ENCODE measurements at regions not wholly inside any gene's neighbourhood (a gene's known extent, or its start where the extent isn't known, plus 50 kb on each side); places are given as distances from the start of the nearest gene placed in this dataset.

- Histone ChIP-seq H3K4me1 (no peaks in the 10 kb centered on the region), H3K36me3 (no peaks in the 10 kb centered on the region), H3K4me3 (no peak overlapping the region), H3K27ac (no peak overlapping the region), H3K27me3 (no peaks in the 10 kb centered on the region), H3K9me3 (peaks cover 0 to 9% (median 0%) of the 10 kb centered on the region in 3 donors)
- no peak for TF ChIP-seq EP300 (IDR thresholded peaks at IDR 0.05)
- no peak for TF ChIP-seq CTCF (IDR thresholded peaks at IDR 0.05)
- TF ChIP-seq POLR2A (IDR thresholded peaks at IDR 0.05), result no peak
- TF ChIP-seq POLR2AphosphoS5 (IDR thresholded peaks at IDR 0.05), result no peak
- ATAC-seq, result no peak
These were observed 326.0 kb upstream of the ONECUT1 start for GRCh38 chr15:53116169-53116568.

- no peak for TF ChIP-seq POLR2A (IDR thresholded peaks at IDR 0.05)
- TF ChIP-seq POLR2AphosphoS5 (IDR thresholded peaks at IDR 0.05), result no peak
- no peak for TF ChIP-seq EP300 (IDR thresholded peaks at IDR 0.05)
- no peak for TF ChIP-seq CTCF (IDR thresholded peaks at IDR 0.05)
- no peaks in the 10 kb centered on the region for H3K4me1 ChIP-seq
- H3K27me3 ChIP-seq, result no peaks in the 10 kb centered on the region
- H3K9me3 ChIP-seq, result peaks cover 0 to 9% (median 0%) of the 10 kb centered on the region in 3 donors
- no peak overlapping the region for H3K27ac ChIP-seq
- no peak for ATAC-seq
- H3K36me3 ChIP-seq, result no peaks in the 10 kb centered on the region
- H3K4me3 ChIP-seq, result no peak overlapping the region
- 70 to 80% methylated on average over 1 of the region's 1 CpG for WGBS, 2 donors (ENCODE audit: low coverage in 1 of 2)
These were observed 325.4 kb upstream of the ONECUT1 start for GRCh38 chr15:53115563-53115962.

- peaks cover 0 to 9% (median 0%) of the 10 kb centered on the region in 3 donors for H3K9me3 ChIP-seq
- no peak for ATAC-seq
- H3K27me3 ChIP-seq, result no peaks in the 10 kb centered on the region
- H3K36me3 ChIP-seq, result no peaks in the 10 kb centered on the region
- no peak for TF ChIP-seq POLR2AphosphoS5 (IDR thresholded peaks at IDR 0.05)
- no peak for TF ChIP-seq CTCF (IDR thresholded peaks at IDR 0.05)
- no peak for TF ChIP-seq POLR2A (IDR thresholded peaks at IDR 0.05)
- no peak for TF ChIP-seq EP300 (IDR thresholded peaks at IDR 0.05)
- 52 to 67% methylated on average over 2 to 3 of the region's 3 CpGs for WGBS, 2 donors (ENCODE audit: low coverage in 1 of 2)
- H3K27ac ChIP-seq, result no peak overlapping the region
- no peaks in the 10 kb centered on the region for H3K4me1 ChIP-seq
- no peak overlapping the region for H3K4me3 ChIP-seq
These were observed 324.8 kb upstream of the ONECUT1 start for GRCh38 chr15:53114960-53115359.

- Histone ChIP-seq H3K9me3 (peaks cover 0 to 3% (median 0%) of the 10 kb centered on the region in 3 donors), H3K27ac (no peak overlapping the region), H3K4me3 (no peak overlapping the region), H3K27me3 (no peaks in the 10 kb centered on the region), H3K36me3 (no peaks in the 10 kb centered on the region), H3K4me1 (no peaks in the 10 kb centered on the region)
- no peak for TF ChIP-seq EP300 (IDR thresholded peaks at IDR 0.05)
- TF ChIP-seq CTCF (IDR thresholded peaks at IDR 0.05), result no peak
- no peak for TF ChIP-seq POLR2A (IDR thresholded peaks at IDR 0.05)
- no peak for TF ChIP-seq POLR2AphosphoS5 (IDR thresholded peaks at IDR 0.05)
- ATAC-seq, result no peak
- 32 to 45% methylated on average over 4 of the region's 4 CpGs for WGBS, 2 donors (ENCODE audit: low coverage in 1 of 2)
These were observed 320.9 kb upstream of the ONECUT1 start for GRCh38 chr15:53110999-53111398.

GRCh38 chr15:53108319-53108718 lies 318.2 kb upstream of the ONECUT1 start:
- H3K9me3 ChIP-seq, result no peaks in the 10 kb centered on the region
- H3K36me3 ChIP-seq, result no peaks in the 10 kb centered on the region
- no peak for ATAC-seq
- H3K4me3 ChIP-seq, result no peak overlapping the region
- H3K27me3 ChIP-seq, result no peaks in the 10 kb centered on the region
- 43 to 67% methylated on average over 2 of the region's 2 CpGs for WGBS, 2 donors (ENCODE audit: low coverage in 1 of 2)
- TF ChIP-seq POLR2AphosphoS5 (IDR thresholded peaks at IDR 0.05) (no peak), CTCF (IDR thresholded peaks at IDR 0.05) (no peak), POLR2A (IDR thresholded peaks at IDR 0.05) (no peak), EP300 (IDR thresholded peaks at IDR 0.05) (no peak)
- H3K4me1 ChIP-seq, result no peaks in the 10 kb centered on the region
- no peak overlapping the region for H3K27ac ChIP-seq

Data from gastroesophageal sphincter (tissue), 4 donors.